Colonic mucosa (tissue), 4 donors: ENCODE measurements at regions not wholly inside any gene's neighbourhood (a gene's known extent, or its start where the extent isn't known, plus 50 kb on each side); places are given as distances from the start of the nearest gene placed in this dataset.
"Not testable (repeated sequence)": the region's sequence is repeated elsewhere in the genome, so short reads cannot be mapped to it uniquely, and the experiment has no call there.

Experiments used
- DNase-seq: peaks from one replicate; pipeline ENCODE4 v3.0.0-alpha.2; 2020
- H3K27ac ChIP-seq: fragments of 200-600 bp; one replicate; pipeline ENCODE4 v1.8.0; 2021
- H3K27me3 ChIP-seq: fragments of 200-600 bp; one replicate; pipeline ENCODE4 v1.8.0; 2021
- H3K36me3 ChIP-seq: fragments of 200-600 bp; one replicate; pipeline ENCODE4 v1.8.0; 2021
- H3K4me1 ChIP-seq: fragments of 200-600 bp; one replicate; pipeline ENCODE4 v1.8.0; 2021; ENCODE audit warnings: mild to moderate bottlenecking
- H3K4me3 ChIP-seq: fragments of 200-600 bp; one replicate; pipeline ENCODE4 v1.8.0; 2021
- H3K9ac ChIP-seq, 2 donors: one replicate each; pipeline ENCODE4 v1.7.0; 2013; ENCODE audit warnings: control low read depth in 2 of 2, low read depth in 2 of 2, low read length in 2 of 2
- H3K9me3 ChIP-seq: fragments of 200-600 bp; one replicate; pipeline ENCODE4 v1.8.0; 2021
- CTCF ChIP-seq: fragments of 200-600 bp; IDR thresholded peaks from one replicate; pipeline ENCODE4 v1.8.0; 2022; ENCODE audit warnings: antibody characterized with exemption, mild to moderate bottlenecking
- intact Hi-C: fragments of 100-400 bp; cut with DNase I; formaldehyde crosslinking; loops from one replicate; pipeline ENCODE4 v1.14.1; 2022
- donor health status: healthy.
- donor health status: DM: no; HTN: no; CAD: no.
- donor health status: DM: no; HTN: no; CAD: no.

GRCh38 chr3:86774082-86774691 lies 216.8 kb downstream of the VGLL3 start:
- no peaks in the 10 kb centered on the region for H3K27me3 ChIP-seq
- no peak overlapping the region for H3K9ac ChIP-seq
- intact Hi-C loops, result no loop called here
- peak; percentile 31 for TF ChIP-seq CTCF
- H3K4me3 ChIP-seq, result no peak overlapping the region
- H3K4me1 ChIP-seq, result no peaks in the 10 kb centered on the region
- no peak overlapping the region for H3K27ac ChIP-seq
- no peaks in the 10 kb centered on the region for H3K36me3 ChIP-seq
- no peaks in the 10 kb centered on the region for H3K9me3 ChIP-seq
- no peak for DNase-seq

- intact Hi-C loops, result loop anchor here (2.0 kb wide), 1 partner anchor 396 kb away; no protein-coding TSS in a partner anchor
- H3K4me3 ChIP-seq, result no peak overlapping the region
- no peak for DNase-seq
- H3K4me1 ChIP-seq, result no peaks in the 10 kb centered on the region
- H3K9ac ChIP-seq, result no peak overlapping the region
- no peaks in the 10 kb centered on the region for H3K27me3 ChIP-seq
- no peaks in the 10 kb centered on the region for H3K36me3 ChIP-seq
- no peaks in the 10 kb centered on the region for H3K9me3 ChIP-seq
- H3K27ac ChIP-seq, result no peak overlapping the region
- no peak for TF ChIP-seq CTCF
These were observed 218.2 kb downstream of the VGLL3 start for GRCh38 chr3:86772699-86773098.

- no peak for TF ChIP-seq CTCF
- H3K27ac ChIP-seq, result no peak overlapping the region
- H3K4me1 ChIP-seq, result no peaks in the 10 kb centered on the region
- H3K9me3 ChIP-seq, result no peaks in the 10 kb centered on the region
- H3K27me3 ChIP-seq, result no peaks in the 10 kb centered on the region
- DNase-seq, result no peak
- H3K9ac ChIP-seq, result no peak overlapping the region
- intact Hi-C loops, result loop anchor here (2.0 kb wide), 1 partner anchor 397 kb away; no protein-coding TSS in a partner anchor
- no peaks in the 10 kb centered on the region for H3K36me3 ChIP-seq
- no peak overlapping the region for H3K4me3 ChIP-seq
These were observed 219.0 kb downstream of the VGLL3 start for GRCh38 chr3:86771741-86772512.

- no peak for TF ChIP-seq CTCF
- intact Hi-C loops, result no loop called here
- DNase-seq, result no peak
- Histone ChIP-seq H3K27me3 (no peaks in the 10 kb centered on the region), H3K4me3 (no peak overlapping the region), H3K27ac (no peak overlapping the region), H3K9ac (no peak overlapping the region), H3K36me3 (no peaks in the 10 kb centered on the region), H3K9me3 (no peaks in the 10 kb centered on the region), H3K4me1 (no peaks in the 10 kb centered on the region)
These were observed 224.6 kb downstream of the VGLL3 start for GRCh38 chr3:86766331-86766730.

GRCh38 chr3:86757322-86758179 lies 233.4 kb downstream of the VGLL3 start:
- H3K27me3 ChIP-seq, H3K27ac ChIP-seq, H3K4me3 ChIP-seq, intact Hi-C loops, H3K9ac ChIP-seq, H3K36me3 ChIP-seq, H3K4me1 ChIP-seq, H3K9me3 ChIP-seq, DNase-seq: not testable (repeated sequence)
